GM23338 (cell line): ENCODE measurements at regions not wholly inside any gene's neighbourhood (a gene's known extent, or its start where the extent isn't known, plus 50 kb on each side); places are given as distances from the start of the nearest gene placed in this dataset.

Source experiments
- ATAC-seq: fragments of 200-7000 bp; cut with Tn5 transposase; 3 replicates; pipeline ENCODE4 v1.9.1; 2020
- DNase-seq: peaks from one replicate; pipeline ENCODE4 v3.0.0-alpha.2; 2015; ENCODE audit warnings: low spot score
- H2AFZ ChIP-seq: fragments of 200-600 bp; sonication (generic); 2 replicates; pipeline ENCODE4 v1.8.0; 2016; ENCODE audit warnings: antibody characterized with exemption, mild to moderate bottlenecking, moderate library complexity
- H3F3A ChIP-seq: fragments of 200-600 bp; sonication (generic); replicated peaks from 2 replicates; pipeline ENCODE4 v1.8.0; 2017; ENCODE audit warnings: antibody characterized with exemption, mixed run types, low read depth
- H3K27ac ChIP-seq: fragments of 200-600 bp; sonication (generic); 2 replicates; pipeline ENCODE4 v1.6.1; 2016; ENCODE audit warnings: low read depth
- H3K27me3 ChIP-seq: fragments of 200-600 bp; sonication (generic); 2 replicates; pipeline ENCODE4 v1.8.0; 2016; ENCODE audit warnings: mild to moderate bottlenecking, mixed run types, moderate library complexity; ENCODE audit not compliant: insufficient read depth
- H3K36me3 ChIP-seq: fragments of 200-600 bp; sonication (generic); 2 replicates; pipeline ENCODE4 v1.8.0; 2016; ENCODE audit warnings: mild to moderate bottlenecking; ENCODE audit not compliant: insufficient read depth
- H3K4me1 ChIP-seq: fragments of 200-600 bp; sonication (generic); 2 replicates; pipeline ENCODE4 v1.8.0; 2016; ENCODE audit warnings: mild to moderate bottlenecking, moderate library complexity; ENCODE audit not compliant: insufficient read depth
- H3K4me2 ChIP-seq: fragments of 200-600 bp; sonication (generic); 2 replicates; pipeline ENCODE4 v1.7.1; 2017; ENCODE audit warnings: mixed run types
- H3K4me3 ChIP-seq: fragments of 200-600 bp; sonication (generic); 2 replicates; pipeline ENCODE4 v1.6.1; 2016; ENCODE audit warnings: mixed run types
- H3K79me2 ChIP-seq: fragments of 200-600 bp; sonication (generic); replicated peaks from 2 replicates; pipeline ENCODE4 v1.8.0; 2017; ENCODE audit warnings: mild to moderate bottlenecking; ENCODE audit not compliant: insufficient read depth
- H3K9me2 ChIP-seq: fragments of 200-600 bp; sonication (generic); 2 replicates; pipeline ENCODE4 v1.8.0; 2017; ENCODE audit not compliant: insufficient read depth
- H4K20me1 ChIP-seq: fragments of 200-600 bp; sonication (generic); replicated peaks from 2 replicates; pipeline ENCODE4 v1.8.0; 2017; ENCODE audit warnings: mild to moderate bottlenecking; ENCODE audit not compliant: insufficient read depth
- H3K27ac Mint-ChIP-seq: 2 replicates; pipeline ENCODE4 v1.8.0; 2020; ENCODE audit warnings: inconsistent platforms, mild to moderate bottlenecking, moderate library complexity, mixed read lengths
- H3K27me3 Mint-ChIP-seq: 3 replicates; pipeline ENCODE4 v1.8.0; 2022; ENCODE audit warnings: low read depth, mild to moderate bottlenecking, moderate library complexity, mixed read lengths, inconsistent platforms; ENCODE audit not compliant: insufficient read depth, poor library complexity
- H3K36me3 Mint-ChIP-seq: 3 replicates; pipeline ENCODE4 v1.8.0; 2021; ENCODE audit warnings: low read depth, mild to moderate bottlenecking, inconsistent platforms, moderate library complexity, mixed read lengths
- H3K4me1 Mint-ChIP-seq: 3 replicates; pipeline ENCODE4 v1.8.0; 2020; ENCODE audit warnings: mild to moderate bottlenecking, inconsistent platforms, mixed read lengths
- H3K4me3 Mint-ChIP-seq: 3 replicates; pipeline ENCODE4 v1.8.0; 2021; ENCODE audit warnings: moderate library complexity, mild to moderate bottlenecking, inconsistent platforms, mixed read lengths
- H3K9me3 Mint-ChIP-seq: 3 replicates; pipeline ENCODE4 v1.8.0; 2020; ENCODE audit warnings: moderate library complexity, mild to moderate bottlenecking, inconsistent platforms, mixed read lengths
- CREB1 ChIP-seq: fragments of 250-450 bp; sonication (Bioruptor Pico); IDR thresholded peaks from 2 replicates; pipeline ENCODE4 v1.5.0; 2020; ENCODE audit warnings: low read depth, mild to moderate bottlenecking, moderate library complexity
- EZH2phosphoT487 ChIP-seq: fragments of 200-600 bp; sonication (generic); IDR thresholded peaks from one replicate; pipeline ENCODE4 v1.8.1; 2018; ENCODE audit warnings: antibody characterized with exemption; ENCODE audit not compliant: unreplicated experiment
- JUNB ChIP-seq: IDR thresholded peaks from one replicate; pipeline ENCODE4 v1.6.1; 2016; ENCODE audit warnings: antibody characterized with exemption; ENCODE audit not compliant: unreplicated experiment
- NANOG ChIP-seq: IDR thresholded peaks from 2 replicates; pipeline ENCODE4 v1.6.1; 2016; ENCODE audit warnings: antibody characterized with exemption, borderline replicate concordance
- POLR2AphosphoS5 ChIP-seq: IDR thresholded peaks from 2 replicates; pipeline ENCODE4 v1.6.1; 2016; ENCODE audit warnings: antibody characterized with exemption, low read depth
- STAT1 ChIP-seq: IDR thresholded peaks from one replicate; pipeline ENCODE4 v1.6.1; 2016; ENCODE audit warnings: antibody characterized with exemption; ENCODE audit not compliant: unreplicated experiment
- ZNF114 ChIP-seq: fragments of 250-450 bp; sonication (Bioruptor Pico); IDR thresholded peaks from 2 replicates; pipeline ENCODE4 v1.5.0; 2020; ENCODE audit warnings: mild to moderate bottlenecking, moderate library complexity
- ZNF331 ChIP-seq: fragments of 250-450 bp; sonication (Bioruptor Pico); IDR thresholded peaks from 2 replicates; pipeline ENCODE4 v1.5.0; 2020; ENCODE audit warnings: low read depth, mild to moderate bottlenecking, moderate library complexity
- TF ChIP-seq, protein P1 (sequence below): IDR thresholded peaks from one replicate; pipeline ENCODE4 v1.6.1; 2018; ENCODE audit warnings: antibody characterized with exemption; ENCODE audit not compliant: unreplicated experiment
- TF ChIP-seq, protein P2 (sequence below): IDR thresholded peaks from 2 replicates; pipeline ENCODE4 v1.6.1; 2016; ENCODE audit warnings: antibody characterized with exemption
- TF ChIP-seq, protein P3 (sequence below), 2 experiments: fragments of 200-600 bp in 1 of 2; sonication (generic) in 1 of 2; conservative IDR thresholded peaks; 2 replicates each; pipeline versions ENCODE4 v1.5.1 to v1.6.1; 2016 to 2017; ENCODE audit warnings: antibody characterized with exemption in 2 of 2, low read depth in 2 of 2, mild to moderate bottlenecking in 2 of 2, moderate library complexity in 1 of 2

DNA sequence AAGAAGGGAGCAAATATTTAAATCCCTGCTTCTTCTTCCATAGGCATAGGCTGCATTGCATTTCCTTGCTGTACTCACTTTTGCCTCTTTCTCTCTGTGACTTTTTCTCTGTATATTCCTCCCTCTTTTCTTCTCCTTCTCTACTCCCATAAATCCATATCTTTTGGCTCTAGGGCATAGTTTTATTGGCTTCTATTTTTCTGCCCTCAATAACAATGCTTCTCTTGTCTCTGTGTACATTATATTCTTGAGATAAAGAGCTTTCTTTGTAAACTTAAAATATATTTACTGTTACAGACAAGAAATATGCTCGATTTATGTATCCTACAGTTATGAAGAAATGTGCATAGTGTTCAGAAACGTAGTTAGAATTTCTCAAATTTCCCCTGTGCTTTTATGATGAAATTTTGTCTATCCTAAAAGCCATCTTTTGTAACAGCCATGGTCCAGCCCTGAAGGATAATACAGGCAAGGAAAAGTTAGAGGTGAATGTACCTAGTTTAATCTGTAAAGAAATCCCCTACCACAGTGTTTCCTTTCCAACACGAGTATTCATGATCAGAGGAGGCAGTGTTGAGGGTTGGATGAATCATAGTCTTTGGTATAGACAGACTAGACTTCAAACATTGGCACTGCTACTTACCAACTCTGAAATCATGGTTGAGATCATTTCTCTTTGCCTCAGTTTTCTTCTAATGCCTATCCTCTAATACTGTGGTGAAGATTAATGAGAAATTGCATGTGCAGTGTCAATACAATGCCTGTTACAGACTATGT, 173.3 kb upstream of the FAR2 start:
- H3K27ac Mint-ChIP-seq, result no peak overlapping the region
- ATAC-seq, result no peak

DNA sequence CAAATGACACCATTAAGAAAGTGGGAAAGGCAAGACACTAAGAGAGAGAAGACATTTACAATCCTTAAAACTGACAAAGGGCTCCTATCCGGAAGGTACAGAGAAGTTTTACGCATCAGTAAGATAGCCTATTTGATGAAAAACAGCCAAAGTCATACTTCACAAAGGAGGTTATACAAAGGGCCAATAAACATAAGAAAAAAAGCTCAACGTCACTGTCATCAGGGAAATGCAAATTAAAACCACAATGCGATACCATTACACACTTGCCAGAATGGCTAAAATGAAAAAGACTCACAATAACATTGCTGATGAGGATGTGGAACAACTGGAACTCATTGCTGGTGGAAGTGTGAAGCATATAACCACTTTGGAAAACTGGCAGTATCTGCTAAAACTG, 168.6 kb upstream of the FAR2 start:
- ATAC-seq (no peak), DNase-seq (no peak)
- Mint-ChIP-seq H3K9me3 (no peaks in the 10 kb centered on the region), H3K4me1 (peaks cover 7% of the 10 kb centered on the region), H3K27me3 (no peaks in the 10 kb centered on the region), H3K36me3 (no peaks in the 10 kb centered on the region), H3K27ac (no peak overlapping the region), H3K4me3 (no peak overlapping the region)
- no peaks in the 10 kb centered on the region; the same call in 1 of the 2 replicates for H3K9me2 ChIP-seq
- H3K36me3 ChIP-seq, result no peaks in the 10 kb centered on the region
- no peak overlapping the region for H3K27ac ChIP-seq
- no peaks in the 10 kb centered on the region for H3K4me1 ChIP-seq
- no peaks in the 10 kb centered on the region for H3K79me2 ChIP-seq
- no peaks in the 10 kb centered on the region for H3K27me3 ChIP-seq
- no peaks in the 10 kb centered on the region for H4K20me1 ChIP-seq
- no peaks in the 10 kb centered on the region for H3F3A ChIP-seq
- H3K4me3 ChIP-seq, result no peak overlapping the region
- no peak overlapping the region for H3K4me2 ChIP-seq
- H2AFZ ChIP-seq, result no peak overlapping the region
- TF ChIP-seq ZNF331 (CRISPR knock-in tag) (no peak), ZNF114 (CRISPR knock-in tag) (no peak), JUNB (no peak), CREB1 (no peak), STAT1 (no peak), NANOG (no peak), POLR2AphosphoS5 (no peak)
- TF ChIP-seq, protein P1, sequence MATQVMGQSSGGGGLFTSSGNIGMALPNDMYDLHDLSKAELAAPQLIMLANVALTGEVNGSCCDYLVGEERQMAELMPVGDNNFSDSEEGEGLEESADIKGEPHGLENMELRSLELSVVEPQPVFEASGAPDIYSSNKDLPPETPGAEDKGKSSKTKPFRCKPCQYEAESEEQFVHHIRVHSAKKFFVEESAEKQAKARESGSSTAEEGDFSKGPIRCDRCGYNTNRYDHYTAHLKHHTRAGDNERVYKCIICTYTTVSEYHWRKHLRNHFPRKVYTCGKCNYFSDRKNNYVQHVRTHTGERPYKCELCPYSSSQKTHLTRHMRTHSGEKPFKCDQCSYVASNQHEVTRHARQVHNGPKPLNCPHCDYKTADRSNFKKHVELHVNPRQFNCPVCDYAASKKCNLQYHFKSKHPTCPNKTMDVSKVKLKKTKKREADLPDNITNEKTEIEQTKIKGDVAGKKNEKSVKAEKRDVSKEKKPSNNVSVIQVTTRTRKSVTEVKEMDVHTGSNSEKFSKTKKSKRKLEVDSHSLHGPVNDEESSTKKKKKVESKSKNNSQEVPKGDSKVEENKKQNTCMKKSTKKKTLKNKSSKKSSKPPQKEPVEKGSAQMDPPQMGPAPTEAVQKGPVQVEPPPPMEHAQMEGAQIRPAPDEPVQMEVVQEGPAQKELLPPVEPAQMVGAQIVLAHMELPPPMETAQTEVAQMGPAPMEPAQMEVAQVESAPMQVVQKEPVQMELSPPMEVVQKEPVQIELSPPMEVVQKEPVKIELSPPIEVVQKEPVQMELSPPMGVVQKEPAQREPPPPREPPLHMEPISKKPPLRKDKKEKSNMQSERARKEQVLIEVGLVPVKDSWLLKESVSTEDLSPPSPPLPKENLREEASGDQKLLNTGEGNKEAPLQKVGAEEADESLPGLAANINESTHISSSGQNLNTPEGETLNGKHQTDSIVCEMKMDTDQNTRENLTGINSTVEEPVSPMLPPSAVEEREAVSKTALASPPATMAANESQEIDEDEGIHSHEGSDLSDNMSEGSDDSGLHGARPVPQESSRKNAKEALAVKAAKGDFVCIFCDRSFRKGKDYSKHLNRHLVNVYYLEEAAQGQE, result no peak
- TF ChIP-seq, protein P2, sequence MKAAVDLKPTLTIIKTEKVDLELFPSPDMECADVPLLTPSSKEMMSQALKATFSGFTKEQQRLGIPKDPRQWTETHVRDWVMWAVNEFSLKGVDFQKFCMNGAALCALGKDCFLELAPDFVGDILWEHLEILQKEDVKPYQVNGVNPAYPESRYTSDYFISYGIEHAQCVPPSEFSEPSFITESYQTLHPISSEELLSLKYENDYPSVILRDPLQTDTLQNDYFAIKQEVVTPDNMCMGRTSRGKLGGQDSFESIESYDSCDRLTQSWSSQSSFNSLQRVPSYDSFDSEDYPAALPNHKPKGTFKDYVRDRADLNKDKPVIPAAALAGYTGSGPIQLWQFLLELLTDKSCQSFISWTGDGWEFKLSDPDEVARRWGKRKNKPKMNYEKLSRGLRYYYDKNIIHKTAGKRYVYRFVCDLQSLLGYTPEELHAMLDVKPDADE, result no peak
- TF ChIP-seq, protein P3, sequence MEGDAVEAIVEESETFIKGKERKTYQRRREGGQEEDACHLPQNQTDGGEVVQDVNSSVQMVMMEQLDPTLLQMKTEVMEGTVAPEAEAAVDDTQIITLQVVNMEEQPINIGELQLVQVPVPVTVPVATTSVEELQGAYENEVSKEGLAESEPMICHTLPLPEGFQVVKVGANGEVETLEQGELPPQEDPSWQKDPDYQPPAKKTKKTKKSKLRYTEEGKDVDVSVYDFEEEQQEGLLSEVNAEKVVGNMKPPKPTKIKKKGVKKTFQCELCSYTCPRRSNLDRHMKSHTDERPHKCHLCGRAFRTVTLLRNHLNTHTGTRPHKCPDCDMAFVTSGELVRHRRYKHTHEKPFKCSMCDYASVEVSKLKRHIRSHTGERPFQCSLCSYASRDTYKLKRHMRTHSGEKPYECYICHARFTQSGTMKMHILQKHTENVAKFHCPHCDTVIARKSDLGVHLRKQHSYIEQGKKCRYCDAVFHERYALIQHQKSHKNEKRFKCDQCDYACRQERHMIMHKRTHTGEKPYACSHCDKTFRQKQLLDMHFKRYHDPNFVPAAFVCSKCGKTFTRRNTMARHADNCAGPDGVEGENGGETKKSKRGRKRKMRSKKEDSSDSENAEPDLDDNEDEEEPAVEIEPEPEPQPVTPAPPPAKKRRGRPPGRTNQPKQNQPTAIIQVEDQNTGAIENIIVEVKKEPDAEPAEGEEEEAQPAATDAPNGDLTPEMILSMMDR (conservative IDR thresholded peaks at IDR 0.05; ENCODE audit: low read depth in 2 of 2), result no peak

More for the DNA sequence above, 173.3 kb upstream of the FAR2 start:
- peaks cover 4% of the 10 kb centered on the region; the same call in 1 of the 2 replicates for H3K9me2 ChIP-seq
- no peak overlapping the region for H2AFZ ChIP-seq
- H3K9me3 Mint-ChIP-seq, result no peaks in the 10 kb centered on the region
- no peak for DNase-seq
- H3K36me3 Mint-ChIP-seq, result no peaks in the 10 kb centered on the region
- no peaks in the 10 kb centered on the region for H3K27me3 Mint-ChIP-seq
- H3K4me3 ChIP-seq, result no peak overlapping the region
- no peaks in the 10 kb centered on the region for H3K79me2 ChIP-seq
- no peaks in the 10 kb centered on the region for H3F3A ChIP-seq
- no peaks in the 10 kb centered on the region for H3K36me3 ChIP-seq
- H3K27ac ChIP-seq, result no peak overlapping the region
- peaks cover 2% of the 10 kb centered on the region; the same call in 1 of the 3 replicates for H3K4me1 Mint-ChIP-seq
- no peaks in the 10 kb centered on the region for H4K20me1 ChIP-seq
- TF ChIP-seq POLR2AphosphoS5 (no peak), EZH2phosphoT487 (no peak)
- no peaks in the 10 kb centered on the region for H3K4me1 ChIP-seq
- no peak overlapping the region for H3K4me3 Mint-ChIP-seq
- no peaks in the 10 kb centered on the region for H3K27me3 ChIP-seq
- no peak overlapping the region for H3K4me2 ChIP-seq
